H1 (cell line): ENCODE measurements at regions not wholly inside any gene's neighbourhood (a gene's known extent, or its start where the extent isn't known, plus 50 kb on each side); places are given as distances from the start of the nearest gene placed in this dataset.

Experiments
- CTCF ChIA-PET: fragments of 300-600 bp; sonication (Branson Sonifier 250); formaldehyde crosslinking; loops from one replicate; lab custom pipeline; 2021; ENCODE audit not compliant: partially characterized antibody; lab: Charles Lee
- POLR2A ChIA-PET: fragments of 300-600 bp; sonication (Branson Sonifier 250); formaldehyde crosslinking; loops from one replicate; lab custom pipeline; 2021; ENCODE audit warnings: inconsistent platforms; ENCODE audit not compliant: partially characterized antibody; lab: Charles Lee
- DNase-seq, 2 experiments: peaks; one replicate each; pipeline versions ENCODE4 v3.0.0 to v3.0.0-alpha.2; 2010 to 2022; ENCODE audit warnings: low spot score in 2 of 2, low read depth in 1 of 2, mixed read lengths in 1 of 2
- FAIRE-seq: peaks from 2 replicates; lab custom pipeline; 2011; peaks lifted over from hg19 to GRCh38; lab: Jason Lieb, UNC
- H2AFZ ChIP-seq: 2 replicates; pipeline ENCODE4 v1.8.1; 2012; ENCODE audit warnings: low read length, inconsistent platforms
- H2AK5ac ChIP-seq: 2 replicates; pipeline ENCODE4 v1.6.1; 2013; ENCODE audit warnings: low read depth, low read length
- H2BK120ac ChIP-seq: replicated peaks from 2 replicates; pipeline ENCODE3; 2013; ENCODE audit warnings: low read depth, low read length, inconsistent platforms
- H2BK12ac ChIP-seq: 2 replicates; pipeline ENCODE4 v1.6.1; 2013; ENCODE audit warnings: low read depth, low read length
- H2BK15ac ChIP-seq: 2 replicates; pipeline ENCODE4 v1.6.1; 2013; ENCODE audit warnings: low read length
- H2BK20ac ChIP-seq: 2 replicates; pipeline ENCODE4 v1.6.1; 2013; ENCODE audit warnings: low read length
- H2BK5ac ChIP-seq: 2 replicates; pipeline ENCODE4 v1.6.1; 2013; ENCODE audit warnings: low read depth, low read length
- H3K14ac ChIP-seq: 2 replicates; pipeline ENCODE4 v1.6.1; 2013; ENCODE audit warnings: inconsistent platforms; ENCODE audit not compliant: insufficient read length
- H3K18ac ChIP-seq: 2 replicates; pipeline ENCODE4 v1.6.1; 2013; ENCODE audit warnings: low read length; ENCODE audit errors: extremely low read depth
- H3K23ac ChIP-seq: 2 replicates; pipeline ENCODE4 v1.6.1; 2013; ENCODE audit warnings: inconsistent platforms; ENCODE audit not compliant: insufficient read length
- H3K23me2 ChIP-seq: 2 replicates; pipeline ENCODE4 v1.6.1; 2013; ENCODE audit warnings: low read depth, low read length
- H3K27ac ChIP-seq: 2 replicates; pipeline ENCODE4 v1.6.1; 2011; ENCODE audit warnings: low read depth, low read length, inconsistent platforms
- H3K27me3 ChIP-seq, 4 experiments: replicated peaks in 1 of 4; 1 replicate in 1 of 4; 2 replicates in 3 of 4; pipeline versions ENCODE4 v1.6.1 to v1.8.1; 2011 to 2013; ENCODE audit warnings: low read length in 3 of 4, mild to moderate bottlenecking in 3 of 4, inconsistent platforms in 2 of 4, mixed read lengths in 2 of 4, moderate library complexity in 1 of 4; ENCODE audit not compliant: control insufficient read depth in 3 of 4, insufficient read depth in 3 of 4; ENCODE audit errors: extremely low read depth in 1 of 4
- H3K36me3 ChIP-seq, 4 experiments: 2 replicates each; pipeline versions ENCODE4 v1.6.1 to v1.8.1; 2011 to 2013; ENCODE audit warnings: mild to moderate bottlenecking in 4 of 4, low read length in 3 of 4, moderate library complexity in 2 of 4, control low read depth in 1 of 4, inconsistent platforms in 1 of 4; ENCODE audit not compliant: insufficient read depth in 4 of 4, control insufficient read depth in 2 of 4
- H3K4ac ChIP-seq: replicated peaks from 2 replicates; pipeline ENCODE3; 2013; ENCODE audit warnings: low read length, low read depth, mixed read lengths, inconsistent platforms; ENCODE audit not compliant: insufficient read length
- H3K4me1 ChIP-seq, 4 experiments: replicated peaks in 1 of 4; 1 replicate in 1 of 4; 2 replicates in 3 of 4; pipeline versions ENCODE4 v1.6.1 to v1.8.1; 2011 to 2013; ENCODE audit warnings: low read length in 3 of 4, inconsistent platforms in 2 of 4, mixed read lengths in 1 of 4; ENCODE audit not compliant: insufficient read depth in 4 of 4, control insufficient read depth in 3 of 4
- H3K4me2 ChIP-seq, 2 experiments: 2 replicates each; pipeline versions ENCODE4 v1.6.1 to v1.8.1; 2011 to 2013; ENCODE audit warnings: low read depth in 2 of 2, low read length in 2 of 2, control low read depth in 1 of 2, inconsistent platforms in 1 of 2, mild to moderate bottlenecking in 1 of 2; ENCODE audit not compliant: insufficient read depth in 1 of 2
- H3K4me3 ChIP-seq, 4 experiments: fragments of 200-600, 300-600 bp in 1 of 4; sonication (generic), shearing (Covaris generic), sonication (Bioruptor Twin) in 1 of 4; 2 replicates each; pipeline versions ENCODE4 v1.5.1 to v1.8.1; 2011 to 2016; ENCODE audit warnings: low read length in 4 of 4, low read depth in 3 of 4, control low read depth in 2 of 4, inconsistent platforms in 2 of 4, mild to moderate bottlenecking in 2 of 4, mixed read lengths in 1 of 4, moderate library complexity in 1 of 4; ENCODE audit not compliant: insufficient read depth in 2 of 4; ENCODE audit errors: extremely low read depth in 1 of 4
- H3K56ac ChIP-seq: replicated peaks from 2 replicates; pipeline ENCODE3; 2013; ENCODE audit warnings: low read depth, mild to moderate bottlenecking, mixed read lengths, low read length, inconsistent platforms; ENCODE audit not compliant: insufficient read length
- H3K79me1 ChIP-seq: 2 replicates; pipeline ENCODE4 v1.6.1; 2013; ENCODE audit warnings: low read depth, low read length, control low read depth
- H3K79me2 ChIP-seq, 2 experiments: 2 replicates each; pipeline versions ENCODE4 v1.6.1 to v1.8.1; 2012 to 2013; ENCODE audit warnings: low read length in 2 of 2, mild to moderate bottlenecking in 2 of 2, inconsistent platforms in 1 of 2; ENCODE audit not compliant: insufficient read depth in 2 of 2, control insufficient read depth in 1 of 2
- H3K9ac ChIP-seq, 4 experiments: replicated peaks in 1 of 4; 1 replicate in 1 of 4; 2 replicates in 3 of 4; pipeline versions ENCODE4 v1.6.1 to v1.8.1; 2011 to 2013; ENCODE audit warnings: low read depth in 3 of 4, low read length in 3 of 4, control low read depth in 2 of 4, mild to moderate bottlenecking in 2 of 4, moderate library complexity in 2 of 4, inconsistent platforms in 1 of 4; ENCODE audit errors: extremely low read depth in 1 of 4
- H3K9me3 ChIP-seq, 2 experiments: 2 replicates each; pipeline versions ENCODE4 v1.6.1 to v1.8.1; 2012 to 2013; ENCODE audit warnings: mild to moderate bottlenecking in 2 of 2, moderate library complexity in 2 of 2, control low read depth in 1 of 2, inconsistent platforms in 1 of 2, low read depth in 1 of 2, low read length in 1 of 2, mixed read lengths in 1 of 2; ENCODE audit not compliant: insufficient read depth in 2 of 2
- H4K20me1 ChIP-seq, 2 experiments: replicated peaks in 1 of 2; 2 replicates each; pipeline versions ENCODE3 to v1.8.1; 2011 to 2013; ENCODE audit warnings: inconsistent platforms in 2 of 2, low read length in 2 of 2, mild to moderate bottlenecking in 1 of 2; ENCODE audit not compliant: insufficient read depth in 2 of 2, control insufficient read depth in 1 of 2
- H4K5ac ChIP-seq: 2 replicates; pipeline ENCODE4 v1.6.1; 2013; ENCODE audit warnings: low read length, low read depth, mixed read lengths, inconsistent platforms; ENCODE audit not compliant: insufficient read length
- H4K8ac ChIP-seq: 2 replicates; pipeline ENCODE4 v1.8.0; 2013; ENCODE audit warnings: mild to moderate bottlenecking, moderate library complexity, low read length, inconsistent platforms; ENCODE audit not compliant: insufficient read depth; ENCODE audit errors: extremely low read depth
- H4K91ac ChIP-seq: replicated peaks from 2 replicates; pipeline ENCODE3; 2013; ENCODE audit warnings: low read length, mixed read lengths, inconsistent platforms; ENCODE audit not compliant: insufficient read length
- MAFK ChIP-seq: IDR thresholded peaks from 2 replicates; pipeline ENCODE4 v1.6.1; 2012; ENCODE audit warnings: low read depth, mild to moderate bottlenecking, improper control_type of control experiment, low read length
- SP1 ChIP-seq: IDR thresholded peaks from 2 replicates; pipeline ENCODE4 v1.6.1; 2011; ENCODE audit warnings: low read depth, low read length
- WGBS, 2 experiments: shearing (Covaris generic) in 1 of 2; methylation state at CpG; one replicate each; pipeline versions ENCODE4 v1.1.6 to v1.1.7; 2013 to 2015; ENCODE audit warnings: low lambda C conversion rate in 2 of 2, mixed read lengths in 2 of 2, inconsistent platforms in 1 of 2, low coverage in 1 of 2, missing lambda C conversion rate in 1 of 2; ENCODE audit not compliant: insufficient replicate concordance in 2 of 2, insufficient coverage in 1 of 2, insufficient read length in 1 of 2; ENCODE audit errors: extremely low coverage in 1 of 2, missing lambda C conversion rate in 1 of 2; 5-methylcytosine and 5-hydroxymethylcytosine counted together

- no peak overlapping the region for H2BK5ac ChIP-seq
- POLR2A ChIA-PET, result interaction anchor here (0.6 kb wide), 1 partner anchor 87 kb away, joined by 4 read pairs; no protein-coding TSS in a partner anchor
- no peaks in the 10 kb centered on the region for H3K79me2 ChIP-seq
- H3K27me3 ChIP-seq, result no peaks in the 10 kb centered on the region
- no peak overlapping the region for H4K8ac ChIP-seq
- H2BK12ac ChIP-seq, result no peak overlapping the region
- no peak overlapping the region for H3K27ac ChIP-seq
- WGBS, 2 experiments, result 90% methylated on average over 3 of the region's 4 CpGs; no CpG with 5 or more reads in 1 of the 2 experiments
- H3K4me1 ChIP-seq, result peaks cover 0 to 8% (median 5%) of the 10 kb centered on the region in 4 experiments; a peak in 6 of 7 replicates
- no peak overlapping the region for H3K18ac ChIP-seq
- no peak for DNase-seq
- H2BK15ac ChIP-seq, result no peak overlapping the region
- no peaks in the 10 kb centered on the region; the same call in 1 of the 2 replicates for H3K23me2 ChIP-seq
- no peak overlapping the region for H3K4me2 ChIP-seq
- H3K9ac ChIP-seq, result no peak overlapping the region
- H3K79me1 ChIP-seq, result no peaks in the 10 kb centered on the region
- H2AK5ac ChIP-seq, result no peak overlapping the region
- FAIRE-seq, result no peak
- TF ChIP-seq MAFK (no peak), SP1 (no peak)
- no peak overlapping the region for H3K23ac ChIP-seq
- CTCF ChIA-PET, result interaction anchor here (1.1 kb wide), 1 partner anchor 174 kb away, joined by 3 read pairs; no protein-coding TSS in a partner anchor
- no peak overlapping the region for H3K14ac ChIP-seq
- H3K4me3 ChIP-seq, result no peak overlapping the region
- H4K91ac ChIP-seq, result no peak overlapping the region
- H4K5ac ChIP-seq, result no peak overlapping the region
- H2BK20ac ChIP-seq, result no peak overlapping the region
- H4K20me1 ChIP-seq, result no peaks in the 10 kb centered on the region
- H3K36me3 ChIP-seq, result no peaks in the 10 kb centered on the region
- H3K9me3 ChIP-seq, result no peaks in the 10 kb centered on the region; a peak in 1 of 4 replicates
- no peak overlapping the region for H3K56ac ChIP-seq
- no peak overlapping the region for H3K4ac ChIP-seq
- no peak overlapping the region for H2BK120ac ChIP-seq
- no peak overlapping the region for H2AFZ ChIP-seq
These were observed 92.5 kb upstream of the ATP6AP2 start for GRCh38 chrX:40488296-40488695.
